ENCODE measurements at regions not wholly inside any gene's neighbourhood (a gene's known extent, or its start where the extent isn't known, plus 50 kb on each side); places are given as distances from the start of the nearest gene placed in this dataset.

DNA sequence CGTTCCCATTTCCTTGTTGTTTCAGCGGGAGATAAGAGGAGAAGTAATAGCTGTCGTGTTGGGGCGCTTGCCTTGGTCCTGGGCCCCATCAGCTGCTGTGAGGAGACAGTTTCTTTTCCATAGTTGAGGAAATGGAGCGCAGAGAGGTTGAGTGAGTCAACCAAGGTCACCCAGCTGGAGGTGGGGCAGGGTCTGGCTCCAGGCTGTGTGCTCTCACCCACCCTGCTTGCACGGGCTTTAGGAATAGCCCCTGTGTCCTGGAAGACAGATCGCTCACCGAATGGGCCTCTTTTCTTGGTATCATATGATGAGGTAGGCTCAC, 165.7 kb upstream of the RTL1 start:
- no peak for DNase-seq

DNA sequence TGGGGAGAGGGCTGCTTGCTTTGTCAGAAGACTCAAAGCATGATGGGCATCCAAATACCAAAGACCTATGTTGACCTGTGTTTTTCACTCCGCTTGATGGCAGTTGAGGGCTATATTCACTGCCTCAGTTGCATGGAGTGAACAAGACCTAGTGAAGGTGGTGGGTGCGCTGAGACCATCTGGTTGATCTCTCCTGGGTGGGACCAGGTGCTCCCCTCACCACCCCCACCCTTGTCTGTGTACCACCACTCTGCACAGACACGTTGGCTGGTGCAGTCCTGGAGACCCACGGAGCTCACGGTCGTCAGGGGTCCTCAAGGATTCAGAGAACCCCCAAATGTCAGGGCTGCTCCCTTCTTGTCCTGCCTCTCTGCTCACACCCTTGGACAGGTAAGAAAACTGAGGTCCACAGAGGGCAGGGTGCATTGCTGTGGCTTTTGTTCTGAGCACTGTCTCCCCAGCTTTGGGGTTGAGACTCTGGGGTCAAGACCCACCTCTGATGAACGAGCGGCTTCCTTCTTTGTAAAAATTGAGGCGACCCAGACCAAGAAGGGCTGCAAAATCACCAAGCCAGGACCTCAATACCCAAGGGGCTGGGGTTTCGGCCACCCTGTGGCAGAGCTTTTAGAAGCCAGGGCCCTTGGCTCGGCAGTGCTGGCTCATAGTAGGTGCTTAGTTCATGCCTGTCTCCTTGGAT, 166.3 kb upstream of the RTL1 start:
- no peak for DNase-seq

DNA sequence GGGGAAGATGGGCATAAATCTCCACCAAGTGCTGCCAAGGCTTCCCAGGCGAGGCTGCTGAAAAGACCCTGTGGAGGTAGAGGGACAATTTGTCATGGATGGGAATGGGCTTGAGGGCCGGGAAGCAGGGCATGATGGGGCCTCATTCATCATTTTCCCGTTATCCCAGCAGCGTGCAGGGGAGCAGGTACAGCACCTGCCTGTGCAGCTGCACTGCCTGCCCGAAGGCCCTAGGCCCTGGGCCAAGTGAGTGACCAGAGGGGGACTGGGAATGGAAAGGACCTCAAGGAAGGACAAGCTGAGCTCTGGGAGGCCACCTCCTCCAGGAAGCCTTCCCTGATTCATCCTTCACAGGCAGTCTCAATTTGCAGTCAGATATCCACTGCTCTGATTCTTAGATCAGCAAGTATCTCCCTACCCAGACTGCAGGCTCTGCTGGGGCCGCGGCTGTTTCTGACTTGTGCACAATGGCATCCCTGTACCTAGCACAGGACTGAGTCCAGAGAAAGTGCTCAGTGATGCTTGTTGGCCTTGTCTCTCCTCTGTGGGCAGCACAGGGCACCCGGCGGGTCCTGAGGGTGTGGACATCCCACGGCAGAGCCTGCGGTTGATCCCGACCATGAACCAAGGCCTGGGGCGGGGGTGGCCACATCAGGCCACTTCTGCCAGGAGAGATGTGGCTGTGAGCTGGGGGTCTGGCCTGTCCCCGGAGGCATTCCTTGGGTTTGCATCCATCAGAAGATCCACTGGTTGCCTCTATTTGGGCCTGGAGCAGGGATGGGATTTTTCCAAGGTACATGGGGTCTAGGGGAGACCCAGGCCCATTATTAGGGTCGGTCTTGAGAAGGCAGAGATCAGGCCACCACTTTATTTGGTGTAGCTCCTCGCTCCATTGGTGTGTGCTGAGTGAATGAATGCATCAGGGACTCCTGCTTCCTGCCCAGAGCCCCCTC, 167.3 kb upstream of the RTL1 start:
- DNase-seq, result no peak

DNA sequence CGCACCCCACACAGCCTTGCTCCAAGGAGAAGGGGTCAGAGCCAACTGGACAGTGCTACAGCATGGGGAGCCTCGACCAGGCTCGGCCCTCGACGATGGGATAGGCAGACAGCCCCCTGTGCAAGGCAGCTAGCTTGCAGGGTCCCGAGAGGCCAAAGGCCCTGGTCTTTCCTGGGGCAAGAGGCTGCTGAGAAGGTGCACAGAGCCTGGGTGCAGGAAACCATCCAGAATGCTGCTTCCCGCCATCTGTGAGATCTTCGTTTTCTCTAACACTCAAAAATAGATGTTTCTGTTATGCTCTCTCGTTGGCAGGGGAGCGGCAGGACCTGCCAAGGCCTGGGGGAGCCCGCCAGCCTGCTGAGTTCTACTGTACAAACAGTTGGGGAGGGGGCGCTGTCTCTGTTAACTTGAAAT, 168.0 kb upstream of the RTL1 start:
- no peak for DNase-seq

DNA sequence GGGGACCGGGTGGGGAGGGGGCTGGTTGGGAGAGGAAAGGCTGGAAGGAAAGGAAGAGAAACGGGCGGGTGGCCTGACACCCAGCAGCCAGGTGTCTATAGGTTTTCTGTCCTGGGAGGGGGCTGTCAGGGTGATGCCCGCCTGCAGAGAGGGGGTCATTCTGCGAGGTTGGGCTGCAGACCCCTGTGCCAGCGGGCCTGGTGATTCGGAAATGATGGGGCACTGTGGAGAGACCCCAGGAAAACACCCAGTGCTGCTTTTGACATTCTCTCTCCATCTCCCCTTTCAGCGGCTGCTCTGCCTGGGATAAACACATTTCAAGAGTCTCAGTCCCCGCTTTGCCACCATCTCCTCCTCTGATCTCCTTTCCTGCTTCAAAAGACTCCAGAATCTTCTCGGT, 168.5 kb upstream of the RTL1 start:
- no peak for DNase-seq

DNA sequence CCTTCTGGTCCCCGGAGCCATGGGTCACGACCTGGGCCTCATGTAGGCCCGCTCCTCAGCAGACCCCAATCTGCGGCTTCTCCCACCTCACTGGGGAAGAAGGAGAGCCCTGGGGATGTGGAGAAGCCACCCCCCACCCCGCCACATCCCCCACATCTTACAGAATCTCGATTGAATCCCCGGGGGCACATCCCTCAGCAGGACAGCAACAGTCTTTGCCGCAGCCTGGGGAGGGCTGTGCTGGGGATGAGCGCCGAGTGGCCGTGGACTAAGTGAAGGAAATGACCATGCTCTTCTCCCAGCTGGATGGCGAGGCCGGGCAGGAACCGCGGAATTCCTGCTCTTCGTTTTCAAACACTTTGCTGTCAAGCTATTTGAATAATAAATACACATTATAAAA, 169.0 kb upstream of the RTL1 start:
- DNase-seq, result no peak

DNA sequence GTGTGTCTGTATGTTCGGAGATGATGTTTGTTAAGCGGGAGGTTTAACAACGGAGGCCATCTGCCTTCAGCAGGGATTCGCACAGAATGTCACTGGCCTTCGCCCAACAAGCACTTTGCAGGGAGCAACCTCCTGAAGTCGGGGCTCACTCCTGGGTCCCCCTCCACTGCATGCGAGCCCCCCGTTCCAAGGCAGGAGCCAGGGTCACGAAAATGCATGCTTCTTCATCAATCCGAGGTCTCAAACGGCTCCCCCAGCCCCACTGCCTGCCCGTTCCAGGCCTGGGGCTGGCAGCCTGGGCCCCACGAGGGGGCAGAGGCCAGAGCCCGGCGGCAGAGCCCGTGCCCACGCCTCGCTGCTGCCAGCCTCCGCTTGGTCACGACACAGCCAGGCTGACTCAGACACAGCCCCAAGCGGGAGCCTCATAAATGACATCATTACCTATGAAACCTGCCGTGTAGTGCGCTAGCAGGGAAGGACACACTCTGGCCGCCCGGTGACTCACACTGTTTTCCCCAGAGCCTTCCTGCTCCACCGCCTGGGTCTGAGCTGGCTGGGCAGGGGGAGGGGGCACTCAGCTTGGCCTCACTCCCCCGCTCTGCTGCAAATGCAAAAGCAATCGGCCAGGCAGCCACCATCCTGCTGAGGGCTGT, 169.5 kb upstream of the RTL1 start:
- peak in 1 of 2 donors; percentile 85 for DNase-seq

DNA sequence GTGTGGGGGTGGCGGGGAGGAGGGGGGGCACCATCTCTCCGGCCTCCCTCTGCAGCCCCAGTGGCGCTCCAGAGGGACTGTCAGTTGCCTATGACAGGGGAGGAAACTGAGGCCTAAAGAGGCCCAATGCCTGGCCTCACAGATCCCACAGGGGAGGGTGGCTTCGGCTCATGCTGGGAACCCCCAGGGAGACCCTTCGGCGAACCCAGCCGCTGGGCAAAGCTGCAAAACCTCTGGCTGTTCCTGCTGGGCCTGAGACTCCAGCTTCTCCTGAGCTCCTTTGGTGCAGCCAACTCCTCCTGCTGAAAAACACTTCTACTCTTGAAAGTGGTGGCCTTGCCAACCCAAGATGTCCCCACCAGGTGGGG, 170.1 kb upstream of the RTL1 start:
- no peak for DNase-seq

DNA sequence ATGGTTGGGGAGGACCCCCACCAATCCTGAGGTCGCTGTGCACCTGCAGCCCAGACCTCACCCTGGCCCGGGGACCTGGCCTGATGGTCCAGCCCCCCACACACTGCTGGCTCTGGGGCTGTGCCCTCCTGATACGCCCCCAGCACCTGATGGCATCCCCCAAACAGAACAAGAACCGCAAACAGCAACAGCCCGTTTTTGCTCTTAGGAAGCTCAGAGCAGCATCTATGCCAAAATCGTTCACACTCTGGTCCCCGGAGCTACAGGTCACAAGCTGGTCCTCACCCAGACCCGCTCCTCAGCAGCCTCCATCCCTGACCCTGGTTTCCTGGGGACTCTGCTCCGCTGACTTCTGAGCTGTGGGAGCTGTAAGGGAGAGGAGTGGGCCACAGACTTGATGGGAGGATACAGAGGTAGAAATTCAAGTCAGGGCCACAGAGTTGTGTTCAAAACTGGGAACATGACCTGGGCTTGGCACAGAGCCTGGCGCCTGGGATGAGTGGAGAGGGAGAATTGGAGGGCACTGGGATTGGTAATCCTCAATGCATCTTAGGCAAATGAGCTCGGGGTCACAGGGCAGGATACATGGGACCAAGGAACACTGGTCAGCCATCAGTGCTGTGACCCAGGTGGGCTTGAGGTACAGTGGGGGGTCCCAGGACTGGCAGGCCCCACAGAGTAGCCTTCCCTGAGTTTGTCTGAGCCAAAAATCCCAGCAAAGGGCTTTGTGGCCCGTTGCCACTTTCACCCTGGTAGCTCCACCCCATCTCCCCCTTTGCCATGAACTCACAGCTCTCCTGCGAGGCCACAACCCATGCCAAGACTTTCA, 170.9 kb upstream of the RTL1 start:
- no peak for DNase-seq

DNA sequence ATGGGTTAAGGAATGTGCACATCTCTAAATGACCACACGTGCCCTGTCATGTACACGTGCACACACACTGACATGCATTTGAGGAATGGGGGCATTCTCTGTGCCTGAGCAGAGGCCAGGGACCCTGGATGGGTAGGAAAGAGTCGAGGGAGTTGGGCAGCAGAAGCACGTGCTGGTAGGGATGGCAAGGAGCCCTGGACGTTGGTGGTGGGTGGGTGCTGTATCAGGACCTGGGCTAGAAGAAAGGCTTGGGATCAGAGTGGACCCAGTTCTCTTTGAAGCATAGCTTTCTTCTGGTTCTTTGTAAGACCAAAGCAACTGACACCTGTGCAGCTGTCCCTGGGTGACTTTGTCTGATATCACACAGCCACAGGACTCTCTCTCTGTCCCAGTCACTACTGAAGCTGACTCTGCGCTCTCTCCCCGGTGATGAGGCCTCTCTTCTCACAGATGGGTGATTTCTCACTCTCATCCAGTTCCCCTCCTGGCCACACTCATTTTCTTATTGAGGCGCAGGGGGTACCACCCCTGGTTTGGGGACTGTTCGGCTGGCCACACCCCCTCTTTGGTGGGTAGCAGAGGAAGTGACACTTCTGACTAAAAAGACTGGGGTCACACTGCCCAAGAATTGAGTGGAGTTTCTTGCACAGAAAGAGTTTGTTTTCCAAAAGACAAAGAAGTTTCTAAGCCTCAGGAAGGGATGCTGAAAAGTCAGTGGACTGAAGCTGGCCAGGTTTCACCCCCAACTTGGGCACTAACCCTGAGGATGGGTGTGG, 171.7 kb upstream of the RTL1 start:
- DNase-seq, result no peak

DNA sequence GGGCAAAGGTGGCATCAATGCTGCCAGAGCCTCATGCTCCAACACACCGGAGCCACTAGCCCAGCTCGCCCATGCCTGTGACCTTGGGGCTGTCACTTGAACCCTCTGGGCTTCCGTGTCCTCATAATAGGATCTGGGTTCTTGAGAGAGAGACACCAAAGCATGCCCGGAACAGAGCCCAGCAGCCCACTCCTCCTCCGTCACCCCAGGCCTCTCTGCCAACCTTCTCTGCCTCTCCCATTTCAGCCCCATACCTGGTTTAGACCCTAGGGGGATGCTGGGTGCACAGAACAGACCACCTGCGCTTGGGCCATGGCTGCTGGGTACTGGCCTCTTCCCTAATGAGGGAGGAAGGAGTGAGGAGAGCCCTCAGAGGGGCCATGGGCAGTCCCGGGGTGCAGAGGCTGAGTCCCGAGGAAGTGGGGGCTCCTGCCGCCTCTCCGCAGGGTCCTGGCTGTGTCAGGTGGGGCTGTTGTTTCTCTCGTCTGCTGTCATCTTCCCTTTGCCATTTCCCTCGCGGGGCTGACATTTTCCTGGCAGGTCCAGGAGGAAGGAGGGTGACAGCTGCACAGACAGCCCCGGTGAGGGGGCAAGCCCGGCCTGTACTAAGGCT, 172.4 kb upstream of the RTL1 start:
- DNase-seq, result no peak

DNA sequence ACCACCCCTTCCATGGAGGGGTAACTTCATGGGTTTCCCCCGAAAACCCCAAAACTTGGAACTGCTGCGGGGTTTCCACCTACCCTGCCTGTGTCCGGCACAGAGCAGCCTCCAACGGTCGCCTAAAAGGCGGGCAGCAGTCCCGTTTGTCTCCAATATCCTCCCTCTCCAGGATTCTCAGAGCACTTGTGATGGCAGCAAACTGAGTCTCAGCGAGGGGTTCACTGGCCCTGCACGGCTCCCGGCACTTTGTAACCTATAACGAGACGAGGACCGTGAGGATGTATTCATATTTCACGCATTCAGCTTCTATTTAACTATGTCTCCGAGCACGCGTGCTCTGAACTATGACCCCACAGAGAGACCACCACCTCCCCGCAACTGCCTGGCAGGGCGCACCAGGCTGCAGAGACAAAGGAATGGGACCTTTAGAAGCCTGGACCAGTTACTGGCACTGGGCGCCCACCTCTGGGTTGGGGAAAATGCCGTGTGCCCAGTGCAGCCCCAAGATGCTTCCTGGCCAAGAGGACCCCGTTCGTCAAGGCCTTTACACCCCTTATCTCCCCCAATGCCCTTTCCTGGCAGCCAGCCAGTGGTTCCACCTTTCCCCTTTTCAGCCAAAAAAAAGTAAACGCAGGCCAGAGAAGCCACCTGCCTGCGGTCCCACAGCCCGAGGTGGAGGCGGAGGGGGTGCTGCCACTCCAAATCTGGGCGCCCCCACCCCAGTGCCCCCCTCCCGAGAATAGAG, 173.1 kb upstream of the RTL1 start:
- DNase-seq, result no peak

DNA sequence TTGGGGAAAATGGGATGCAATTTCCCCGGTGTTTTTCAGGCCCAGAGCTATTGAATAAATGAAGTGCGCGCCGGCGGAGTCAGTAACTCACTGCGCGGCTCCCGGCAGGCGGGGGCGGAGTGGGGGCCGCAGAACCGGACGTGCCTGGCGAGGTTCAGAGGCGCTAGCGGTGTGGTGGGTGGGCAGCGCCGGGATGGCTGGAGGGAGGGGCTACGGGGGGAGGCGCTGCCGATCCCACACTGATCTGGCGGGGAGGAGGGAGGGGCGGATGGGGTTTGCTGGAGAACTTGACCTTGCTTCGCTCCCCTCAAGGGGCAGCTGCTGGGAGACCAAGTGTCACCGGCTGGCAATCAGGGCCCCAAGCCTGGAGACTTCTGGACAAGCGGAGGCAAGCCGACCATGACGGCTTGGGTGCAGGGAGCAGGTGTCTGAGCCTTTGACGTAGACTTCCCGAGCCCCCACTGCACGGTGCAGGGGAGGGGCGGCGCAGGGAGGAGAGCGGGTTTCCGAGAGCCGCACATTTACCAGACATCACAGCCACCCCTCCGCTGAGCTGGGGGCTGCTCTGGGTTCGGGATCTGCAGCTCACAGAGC, 174.1 kb upstream of the RTL1 start:
- no peak for DNase-seq

DNA sequence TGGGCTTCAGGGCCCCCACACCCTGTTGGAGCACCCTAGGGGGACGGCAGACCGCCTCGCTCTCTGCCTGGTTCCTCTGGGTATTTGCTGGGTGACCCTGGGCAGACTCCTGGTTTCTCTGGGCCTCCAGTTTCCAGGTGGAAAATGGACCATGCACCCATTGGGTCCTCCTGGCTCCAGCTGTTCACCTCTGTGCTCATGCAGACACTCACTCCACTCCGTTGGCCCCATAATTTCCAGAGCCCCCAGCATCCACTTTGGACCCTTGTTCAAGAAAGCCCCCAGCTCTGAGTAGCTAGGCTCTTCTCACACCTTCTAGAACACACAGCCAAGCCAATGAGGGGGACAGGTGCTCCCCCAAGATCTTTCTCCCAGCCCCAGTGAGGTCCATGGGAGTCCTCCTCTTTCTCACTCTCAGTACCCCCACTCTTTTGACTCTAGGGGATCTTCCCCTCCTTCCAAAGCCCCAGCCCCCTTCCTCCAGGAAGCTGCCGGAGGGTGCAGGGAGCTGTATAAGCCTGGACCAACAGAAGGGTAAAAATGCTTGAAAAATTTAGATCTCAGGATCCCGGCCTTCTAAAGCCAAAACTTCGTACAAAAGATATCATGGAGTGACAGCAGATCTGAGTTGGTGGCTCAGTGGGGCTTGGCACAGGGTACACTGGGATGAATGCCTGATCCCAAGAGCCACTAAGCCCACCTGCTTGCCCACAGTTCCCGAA, 174.8 kb upstream of the RTL1 start:
- no peak for DNase-seq

DNA sequence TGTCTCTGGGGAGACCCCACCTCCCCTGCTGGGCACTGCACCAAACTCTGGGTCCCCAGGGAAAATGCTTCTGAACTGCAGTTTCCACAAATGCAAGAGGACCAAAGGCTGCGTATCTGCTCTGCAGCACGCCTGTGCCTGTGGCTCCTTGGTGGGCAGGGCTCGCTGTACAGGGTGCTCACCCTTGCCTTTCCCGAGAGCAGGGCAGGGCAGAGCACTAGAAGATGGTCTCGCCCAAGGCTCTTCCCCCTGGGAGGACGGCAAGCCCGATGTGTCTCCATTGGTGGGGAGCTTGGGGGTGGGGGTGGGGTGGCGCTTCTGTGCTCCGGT, 175.3 kb upstream of the RTL1 start:
- DNase-seq, result no peak

DNA sequence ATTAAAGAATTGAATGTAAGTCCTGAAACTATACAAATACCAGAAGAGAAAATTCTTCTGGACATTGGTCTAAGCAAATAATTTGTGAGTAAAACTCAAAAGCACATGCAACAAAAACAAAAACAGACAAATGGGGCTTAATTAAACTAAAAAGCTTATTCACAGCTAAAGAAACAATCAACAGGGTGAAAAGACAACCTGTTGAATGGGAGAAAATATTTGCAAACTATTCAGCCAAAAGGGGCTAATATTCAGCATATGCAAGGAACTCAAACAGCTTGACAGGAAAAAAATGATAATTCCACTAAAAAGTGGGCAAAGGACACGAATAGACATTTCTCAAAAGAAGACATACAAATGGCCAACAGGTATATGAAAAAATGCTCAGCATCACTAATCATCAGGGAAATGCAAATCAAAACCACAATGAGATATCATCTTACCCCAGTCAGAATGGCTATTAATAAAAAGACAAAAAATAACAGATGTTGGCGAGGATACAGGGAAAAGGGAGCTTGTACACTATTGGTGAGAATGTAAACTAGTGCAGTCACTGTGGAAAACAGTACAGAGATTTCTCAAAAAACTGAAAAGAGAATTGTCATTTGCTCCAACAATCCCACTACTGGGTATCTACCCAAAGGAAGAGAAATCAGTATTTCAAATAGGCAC, 177.5 kb upstream of the RTL1 start:
- DNase-seq, result no peak

DNA sequence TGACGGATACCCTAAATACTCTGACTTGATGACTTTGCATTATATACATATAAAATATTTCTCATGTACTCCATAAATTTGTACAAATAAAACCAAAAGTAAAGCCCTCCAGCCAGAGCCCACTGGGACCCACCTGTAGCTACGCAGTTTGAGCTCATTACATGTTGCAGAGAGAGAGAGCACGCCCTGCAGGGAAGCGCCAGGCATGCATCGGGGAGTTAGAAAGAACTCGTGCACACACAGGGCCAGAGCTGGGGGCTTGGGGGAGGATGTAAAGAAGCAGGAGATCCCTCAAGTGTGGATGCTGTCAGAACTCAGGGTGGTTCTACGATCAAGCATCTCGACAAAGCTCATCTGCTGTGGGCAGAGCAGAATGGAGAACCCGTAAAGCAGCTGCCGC, 178.5 kb upstream of the RTL1 start:
- DNase-seq, result no peak

DNA sequence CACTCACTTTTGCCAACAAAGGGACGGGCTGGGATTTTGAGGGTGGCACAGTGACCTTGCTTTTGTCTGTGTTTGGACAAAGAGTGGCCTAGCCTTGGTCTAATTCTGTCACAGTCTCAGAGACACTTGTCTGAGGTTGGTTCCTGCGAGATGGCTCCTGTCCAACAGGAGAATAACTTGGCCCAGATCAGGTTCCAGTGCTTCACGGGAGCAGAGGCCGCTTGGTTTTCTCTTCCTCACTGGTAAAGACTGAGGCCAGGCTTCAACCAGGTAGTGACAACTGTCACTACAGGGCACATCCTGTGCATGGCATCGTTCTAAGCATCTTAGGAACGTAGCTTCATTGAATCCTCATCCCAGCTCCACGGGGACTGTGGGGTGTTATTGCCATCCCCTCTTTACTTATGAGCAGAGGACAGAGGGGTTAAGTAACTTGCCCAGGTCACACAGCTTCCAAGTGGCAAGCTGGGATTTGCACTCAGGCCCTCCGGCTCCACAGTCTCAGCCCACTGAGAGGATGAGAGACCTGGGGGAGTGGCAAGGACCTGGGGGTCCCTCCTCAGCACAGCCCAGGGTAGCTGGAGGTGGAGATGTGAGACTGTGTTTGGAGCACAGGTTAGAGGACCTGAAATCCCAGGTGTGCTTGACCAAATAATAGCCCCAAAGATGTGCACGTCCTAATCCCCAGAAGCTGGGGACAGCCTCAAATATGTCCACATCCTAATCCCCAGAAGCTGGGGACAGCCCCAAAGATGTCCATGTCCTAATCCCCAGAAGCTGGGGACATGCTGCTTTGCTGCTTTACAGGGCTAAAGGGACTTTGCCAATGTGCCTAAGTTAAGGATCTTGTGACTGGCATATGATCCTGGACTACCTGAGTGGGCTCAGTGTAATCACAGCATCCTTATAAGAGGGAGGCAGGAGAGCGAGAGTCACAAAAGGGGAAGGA, 179.2 kb upstream of the RTL1 start:
- no peak for DNase-seq
